HG02852 (cell line): ENCODE measurements at regions not wholly inside any gene's neighbourhood (a gene's known extent, or its start where the extent isn't known, plus 50 kb on each side); places are given as distances from the start of the nearest gene placed in this dataset.
A peak's percentile ranks its signal among the peaks of the same experiment; 100 is the strongest.
"Not testable (repeated sequence)": the region's sequence is repeated elsewhere in the genome, so short reads cannot be mapped to it uniquely, and the experiment has no call there.

Experiments
- ATAC-seq: cut with Tn5 transposase; IDR thresholded peaks from one replicate; pipeline ENCODE4 v1.9.1; 2021; ENCODE audit warnings: mild to moderate bottlenecking, moderate library complexity; ENCODE audit not compliant: unreplicated experiment

DNA sequence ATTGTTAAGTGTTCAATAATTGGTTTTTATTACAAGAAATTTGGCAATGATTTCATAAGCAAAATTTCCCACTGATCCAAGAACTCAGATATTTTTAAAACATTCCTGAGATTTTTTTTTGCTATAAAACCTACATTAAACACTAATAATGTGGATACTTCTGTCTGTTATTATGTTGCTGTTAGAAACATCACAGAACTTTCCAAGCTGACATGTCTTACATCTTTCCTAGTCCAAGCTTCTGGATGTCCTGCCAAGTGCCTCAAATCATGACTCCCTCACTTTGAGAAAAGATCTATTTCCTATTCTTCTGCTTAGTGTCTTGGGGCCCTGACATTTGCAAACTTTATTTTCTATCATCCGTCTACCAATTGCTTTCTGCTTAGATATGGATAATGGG is 110.8 kb downstream of the RFPL4B start:
- no peak for ATAC-seq

DNA sequence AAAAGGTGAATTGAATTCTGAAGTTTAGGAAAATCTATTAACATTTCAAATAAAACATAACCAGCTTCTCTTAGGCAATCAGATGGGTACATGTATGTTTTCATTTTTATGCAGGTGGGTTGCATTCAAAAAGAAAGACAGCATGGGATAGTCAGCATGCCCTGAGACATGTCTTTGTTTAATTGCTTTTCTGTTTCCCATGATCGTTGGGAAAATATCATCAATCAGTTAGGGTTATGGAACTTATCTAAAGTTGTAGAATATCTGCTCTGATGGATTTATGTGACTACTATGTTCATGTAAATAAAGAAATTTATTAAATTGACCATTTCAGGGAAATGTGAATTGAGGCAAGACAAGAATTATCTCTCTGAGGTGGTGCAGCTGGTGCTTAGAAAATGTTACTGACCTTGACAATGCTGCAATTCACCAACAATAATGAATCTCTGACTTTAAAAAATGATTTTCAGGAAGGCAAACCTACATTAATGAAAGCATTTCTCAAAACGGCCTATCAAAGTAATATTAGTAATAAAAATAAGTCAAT is 112.7 kb downstream of the RFPL4B start:
- no peak for ATAC-seq

DNA sequence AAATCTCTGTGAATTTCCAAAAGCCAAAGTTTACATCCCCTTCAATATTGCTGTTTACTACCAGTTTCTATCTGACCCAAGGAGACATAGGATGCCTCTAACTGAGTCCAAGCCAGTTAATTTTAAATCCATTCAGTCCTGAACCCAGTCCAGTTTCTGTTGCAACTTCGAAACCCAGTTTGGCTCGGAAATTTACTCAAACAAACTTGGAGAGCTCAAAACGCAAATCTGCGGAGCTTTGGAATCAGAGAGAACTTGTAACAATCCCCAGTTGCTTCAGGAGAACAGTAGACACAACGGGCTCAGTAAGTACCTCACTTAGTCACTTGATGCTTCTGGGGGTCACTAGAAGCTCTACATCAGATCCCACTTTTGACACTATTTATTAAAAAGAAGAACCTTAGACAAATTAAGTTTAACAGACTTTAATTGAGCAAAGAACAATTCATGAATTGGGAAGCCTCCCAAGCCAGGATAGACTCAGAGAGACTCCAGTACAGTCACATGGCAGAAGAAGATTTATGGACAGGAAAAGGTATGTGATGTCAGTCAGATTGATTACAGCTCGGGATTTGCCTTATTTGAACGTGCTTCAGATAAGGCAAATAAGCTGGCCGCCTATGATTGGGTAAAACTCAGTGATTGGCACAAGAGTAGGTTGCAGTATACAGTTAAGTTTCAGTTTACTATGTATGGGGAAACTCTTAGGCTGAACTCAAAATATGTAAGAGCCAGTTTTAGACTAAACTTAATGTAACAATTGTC is 118.0 kb downstream of the RFPL4B start:
- ATAC-seq, result no peak

DNA sequence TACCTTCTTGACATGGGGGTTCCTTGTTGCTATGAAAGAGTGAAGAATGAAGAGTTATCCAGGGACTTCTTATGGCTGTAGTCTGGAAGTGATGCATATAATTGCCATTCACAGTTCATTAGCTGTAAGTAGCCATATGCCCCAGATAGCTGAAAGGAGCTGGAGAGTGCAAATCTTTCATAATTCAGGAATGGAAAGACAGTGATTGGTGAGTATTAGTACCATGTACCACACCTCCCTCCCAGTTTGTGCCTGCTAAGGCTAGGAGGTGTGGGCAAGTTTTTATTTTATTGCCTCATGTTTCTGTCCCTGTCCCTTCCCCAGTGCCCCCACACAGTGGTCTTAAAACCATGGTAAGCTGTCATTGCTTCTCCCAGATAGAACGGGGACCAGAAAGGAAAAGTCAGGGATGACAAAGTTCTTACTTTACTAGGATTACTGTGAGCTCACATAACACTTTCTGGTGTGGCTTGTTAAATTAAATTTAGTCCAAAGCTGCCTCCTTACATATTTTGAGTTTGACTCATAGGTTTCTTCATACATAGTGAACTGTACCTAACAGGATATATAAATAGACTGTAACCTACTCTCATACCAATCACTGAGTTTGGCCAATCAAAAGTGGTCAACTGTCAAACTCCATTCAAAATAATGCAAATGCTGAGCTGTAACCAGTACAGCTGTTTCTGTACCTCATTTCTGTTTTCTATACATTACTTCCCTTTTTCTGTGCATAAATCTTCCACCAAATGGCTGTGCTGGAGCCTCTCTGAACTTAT is 119.4 kb downstream of the RFPL4B start:
- peak; percentile 88 for ATAC-seq

DNA sequence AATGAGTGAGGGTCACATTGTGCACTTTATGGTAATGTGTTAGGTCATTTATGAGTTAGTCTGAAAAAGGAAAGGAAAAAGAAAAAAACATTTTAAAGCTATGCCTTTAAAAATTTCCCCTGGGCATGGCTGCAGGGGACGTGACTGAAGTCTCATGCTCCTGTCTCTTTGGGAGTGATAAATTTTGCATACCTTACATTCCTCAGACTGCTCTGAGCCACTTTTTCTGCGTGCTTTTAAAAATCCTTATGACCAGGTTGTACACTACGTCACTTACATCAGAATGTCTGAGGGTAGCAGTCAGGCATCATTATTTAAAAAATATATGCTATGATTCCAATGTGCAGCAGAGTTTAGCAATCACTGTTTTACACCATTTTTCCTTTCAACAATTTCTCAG is 121.2 kb downstream of the RFPL4B start:
- no peak for ATAC-seq

DNA sequence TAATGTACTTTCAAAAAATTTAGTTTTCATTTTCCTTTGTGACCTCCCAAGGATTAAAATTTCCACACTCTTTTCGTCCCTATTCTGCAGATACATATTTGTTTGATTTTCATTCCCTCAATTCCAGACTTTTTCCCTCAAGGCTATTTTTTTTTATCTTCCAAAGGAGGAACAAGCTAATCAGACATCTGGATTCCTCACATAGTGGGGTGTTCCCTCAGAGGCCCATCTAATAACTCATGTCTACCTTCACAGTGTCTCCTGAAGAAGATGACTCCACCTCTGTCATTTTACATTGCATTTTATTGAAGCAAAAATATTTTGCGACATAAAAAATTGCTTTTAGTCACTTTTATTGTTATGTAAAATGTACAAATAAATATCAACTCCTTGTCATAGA is 122.2 kb downstream of the RFPL4B start:
- ATAC-seq, result no peak

DNA sequence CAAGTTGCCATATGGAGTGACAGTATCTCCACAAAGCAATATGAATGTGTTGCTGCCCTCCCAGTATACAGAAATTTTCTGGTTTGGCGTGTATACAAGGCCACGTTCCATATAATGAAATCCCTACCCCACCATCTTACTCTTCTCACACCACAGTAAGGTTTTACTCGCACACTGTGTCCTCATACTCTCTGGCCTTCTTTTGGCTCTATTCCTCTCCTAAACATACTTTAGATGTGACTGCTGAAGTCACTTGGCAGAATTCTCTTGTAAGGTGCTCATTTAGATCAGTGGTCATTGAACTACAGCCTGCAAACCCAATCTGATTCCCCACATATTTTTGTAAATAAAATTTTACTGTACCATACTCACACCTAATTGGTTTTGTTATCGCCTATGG is 123.2 kb downstream of the RFPL4B start:
- ATAC-seq, result no peak

DNA sequence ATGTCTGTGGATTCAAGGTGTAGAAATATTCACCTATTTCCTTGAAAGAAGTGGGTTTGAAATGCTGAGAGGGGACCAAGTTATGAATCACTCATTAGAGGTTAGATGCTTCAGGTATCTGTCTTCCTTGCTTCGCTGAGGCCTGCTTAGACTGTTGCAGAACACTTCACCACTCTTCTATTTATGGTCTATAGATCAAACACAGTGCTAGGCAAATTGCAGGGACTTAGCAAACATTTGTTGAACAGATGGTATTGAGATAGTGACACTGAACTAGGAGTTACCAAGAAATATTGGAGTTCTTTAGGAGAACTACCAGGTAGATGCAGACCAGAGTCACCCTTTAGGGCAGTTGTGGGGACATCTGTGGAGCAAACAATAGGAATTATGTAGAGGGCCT is 123.8 kb downstream of the RFPL4B start:
- ATAC-seq, result no peak

DNA sequence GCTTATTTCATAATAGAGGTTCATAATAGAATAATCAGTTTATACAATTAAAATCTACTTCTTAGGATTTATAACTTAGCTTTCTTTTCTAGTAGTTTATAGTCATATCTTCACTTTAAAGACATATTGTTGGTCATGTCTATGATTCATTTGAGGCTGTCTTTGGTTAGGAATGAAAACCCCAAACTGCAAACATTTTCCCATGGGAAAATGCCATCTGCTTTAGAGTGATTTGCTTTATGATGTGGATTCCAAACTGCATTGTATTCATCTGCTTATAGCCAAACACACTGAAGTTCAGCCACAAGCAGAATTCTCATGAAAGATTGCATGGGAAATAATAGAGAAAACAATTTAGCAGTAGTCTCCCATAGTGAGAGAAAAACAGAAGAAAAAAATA is 128.0 kb downstream of the RFPL4B start:
- no peak for ATAC-seq

DNA sequence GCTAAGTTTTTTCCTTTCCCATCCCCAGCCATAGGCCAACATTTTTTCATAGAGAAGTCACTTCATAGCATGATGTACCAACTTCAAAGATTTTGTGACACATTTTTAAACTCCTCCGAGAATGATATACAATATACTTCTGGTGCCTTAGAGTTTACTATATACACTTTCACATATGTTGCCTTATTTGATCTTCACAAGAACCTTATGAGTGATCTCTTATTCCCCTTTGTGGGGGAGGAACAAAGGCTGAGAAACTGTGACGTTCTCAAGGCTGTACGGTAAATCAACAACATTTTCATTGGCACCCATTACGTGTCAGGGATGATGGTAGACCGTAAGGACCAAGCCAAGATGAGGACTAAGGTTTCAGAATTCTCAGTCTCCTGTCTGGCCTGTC is 130.0 kb downstream of the RFPL4B start:
- no peak for ATAC-seq

DNA sequence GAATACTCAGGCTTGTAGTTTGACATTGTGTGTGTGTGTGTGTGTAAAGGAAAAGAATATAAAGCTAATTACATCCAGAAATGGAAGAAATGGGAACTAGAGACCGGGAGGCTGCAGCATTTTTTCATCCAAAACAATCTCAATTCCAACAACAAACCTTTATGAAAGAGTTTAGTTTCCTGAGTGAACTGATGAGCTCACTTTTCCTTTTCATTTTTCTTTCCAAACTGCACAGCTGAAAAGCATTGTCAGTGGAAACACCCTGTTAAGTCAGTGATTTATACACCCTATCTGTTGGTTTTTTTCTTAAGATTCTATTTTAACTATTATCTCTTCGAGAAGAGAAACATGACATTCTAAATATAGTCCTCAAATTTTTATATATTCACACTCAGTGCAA is 130.9 kb downstream of the RFPL4B start:
- ATAC-seq, result no peak

DNA sequence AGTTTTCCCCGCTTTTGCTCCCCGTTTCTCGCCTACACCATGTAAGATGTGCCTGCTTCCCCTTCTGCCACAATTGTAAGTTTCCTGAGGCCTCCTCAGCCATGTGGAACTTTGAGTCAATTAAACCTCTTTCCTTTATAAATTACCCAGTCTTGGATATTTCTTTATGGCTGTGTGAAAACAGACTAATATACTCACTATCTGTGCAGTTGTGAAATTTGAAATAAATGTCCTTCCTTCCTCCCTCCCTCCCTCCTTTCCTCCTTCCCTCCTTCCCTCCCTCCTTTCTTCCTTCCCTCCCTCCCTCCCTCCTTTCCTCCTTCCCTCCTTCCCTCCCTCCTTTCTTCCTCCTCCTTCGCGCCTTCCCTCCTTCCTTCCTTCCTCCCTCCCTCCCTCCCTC is 132.8 kb downstream of the RFPL4B start:
- not testable (repeated sequence) for ATAC-seq

DNA sequence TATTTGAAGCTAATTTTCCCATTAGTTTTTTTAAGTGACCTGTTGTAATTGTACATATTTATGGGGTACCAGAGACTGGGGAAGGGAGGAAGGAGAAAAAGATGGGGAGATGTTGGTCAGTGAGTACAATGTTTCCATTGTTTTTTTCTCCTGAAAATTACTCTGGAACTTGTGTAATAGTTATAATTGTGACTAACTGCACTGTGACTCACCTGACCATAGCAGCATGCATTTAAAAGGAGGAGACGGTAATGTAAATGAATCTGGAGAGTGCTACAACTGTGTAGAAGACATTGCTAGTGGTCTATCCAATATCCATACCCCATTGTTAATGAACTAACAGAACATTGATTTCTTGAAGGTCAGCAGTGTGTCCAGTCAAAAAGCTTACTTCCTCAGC is 133.4 kb downstream of the RFPL4B start:
- ATAC-seq, result no peak

DNA sequence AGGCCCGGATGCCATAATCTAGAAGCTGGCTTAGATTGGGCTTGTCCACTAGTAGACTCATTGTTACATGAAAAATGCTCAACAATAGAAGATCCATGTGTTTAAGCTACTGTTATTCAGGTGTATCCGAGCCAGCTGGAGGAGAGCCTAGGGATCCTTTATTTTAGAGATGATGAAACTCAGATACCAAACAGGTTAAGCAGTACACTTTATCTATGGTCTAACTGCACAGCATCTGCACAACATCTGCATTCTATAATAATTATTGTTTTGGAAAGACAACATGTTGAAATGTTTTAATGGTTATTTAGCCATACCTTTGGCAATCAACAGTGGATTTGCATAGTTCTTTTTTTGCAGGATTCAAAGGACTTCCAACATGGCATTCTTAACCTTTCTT is 134.1 kb downstream of the RFPL4B start:
- ATAC-seq, result no peak

DNA sequence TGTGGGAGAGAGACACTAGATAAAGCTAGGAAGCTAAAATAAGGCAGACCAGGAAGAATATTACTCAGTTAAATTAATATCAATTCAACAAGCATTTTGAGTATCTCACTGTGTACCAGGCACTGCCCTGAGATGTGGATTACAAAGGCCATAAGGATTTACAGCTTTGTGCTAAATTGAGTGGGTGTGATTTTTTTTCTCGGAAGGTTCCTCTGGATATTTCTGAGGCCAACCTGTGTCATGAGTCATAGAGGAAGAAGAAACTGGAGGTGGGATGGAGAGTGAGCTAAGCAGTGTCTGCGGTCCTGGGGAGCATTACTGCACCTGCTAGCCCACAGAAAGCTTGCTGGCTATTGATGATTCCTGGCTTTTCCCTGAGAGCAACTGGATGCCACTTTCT is 135.2 kb downstream of the RFPL4B start:
- ATAC-seq, result no peak

DNA sequence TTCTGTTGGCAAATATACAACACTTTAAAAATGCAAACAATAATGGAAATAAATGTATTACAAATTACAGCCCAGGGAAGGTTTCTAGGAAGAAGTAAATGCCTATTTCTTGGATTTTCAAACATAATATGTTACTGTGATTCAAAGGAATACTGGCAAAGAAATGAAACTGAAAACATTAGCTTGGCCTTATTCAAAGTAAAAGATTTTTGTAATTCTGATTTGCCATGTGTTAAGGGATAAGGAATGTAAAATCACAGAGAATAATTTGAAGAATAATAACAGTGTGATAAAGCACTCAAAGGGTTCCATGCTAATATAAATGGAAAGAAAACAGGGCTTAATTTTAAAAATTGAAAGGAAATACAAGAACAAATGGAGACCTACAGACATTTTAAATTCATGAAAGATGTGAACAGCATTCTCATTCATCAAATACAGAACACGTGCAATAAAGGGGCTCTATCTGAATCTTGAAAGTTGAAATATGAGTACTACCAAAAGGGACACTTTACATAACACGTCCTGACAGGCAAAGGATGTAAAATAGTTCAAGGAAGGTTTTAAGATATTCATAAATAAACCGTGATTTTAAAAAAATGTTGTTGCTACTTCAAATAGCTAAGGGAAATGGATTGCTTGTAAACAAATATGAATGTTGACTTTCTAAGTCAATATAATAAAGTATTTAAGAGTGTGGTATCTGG is 138.1 kb downstream of the RFPL4B start:
- no peak for ATAC-seq

DNA sequence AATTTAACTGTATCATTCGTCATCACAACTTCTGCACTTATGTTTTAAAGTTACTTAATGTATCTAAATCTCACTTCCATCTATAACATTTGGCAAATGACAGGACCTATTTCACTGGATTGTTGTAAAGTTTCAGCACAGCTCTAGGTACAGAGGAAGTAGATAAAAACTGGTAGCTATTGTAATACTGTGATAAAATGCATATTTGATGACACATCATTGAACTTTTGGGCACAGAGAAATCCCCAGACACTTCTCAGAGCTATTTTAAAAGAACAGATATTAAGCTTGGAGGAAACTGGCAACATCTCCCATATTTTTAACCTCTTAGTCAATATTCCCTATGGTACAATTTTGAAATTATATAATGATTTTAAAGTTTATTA is 138.7 kb downstream of the RFPL4B start:
- no peak for ATAC-seq

DNA sequence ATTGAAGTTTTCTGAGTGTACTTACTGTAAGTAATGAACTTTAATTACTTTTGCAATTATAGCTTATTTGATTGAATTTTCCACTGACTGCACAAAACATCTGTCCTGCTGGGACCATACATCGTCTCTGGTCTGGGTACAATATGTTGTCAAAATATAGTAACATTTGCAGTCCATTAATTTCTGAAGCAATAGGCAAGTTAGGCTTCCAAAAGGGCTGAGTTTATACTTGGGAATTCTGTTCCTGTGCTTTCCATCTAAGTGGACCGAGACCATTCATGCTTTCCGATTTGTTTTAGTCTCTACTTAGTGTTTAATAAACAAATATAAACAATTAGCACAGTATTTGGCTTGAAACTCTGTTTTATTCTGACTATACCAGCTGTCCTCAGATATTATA is 139.3 kb downstream of the RFPL4B start:
- ATAC-seq, result no peak

DNA sequence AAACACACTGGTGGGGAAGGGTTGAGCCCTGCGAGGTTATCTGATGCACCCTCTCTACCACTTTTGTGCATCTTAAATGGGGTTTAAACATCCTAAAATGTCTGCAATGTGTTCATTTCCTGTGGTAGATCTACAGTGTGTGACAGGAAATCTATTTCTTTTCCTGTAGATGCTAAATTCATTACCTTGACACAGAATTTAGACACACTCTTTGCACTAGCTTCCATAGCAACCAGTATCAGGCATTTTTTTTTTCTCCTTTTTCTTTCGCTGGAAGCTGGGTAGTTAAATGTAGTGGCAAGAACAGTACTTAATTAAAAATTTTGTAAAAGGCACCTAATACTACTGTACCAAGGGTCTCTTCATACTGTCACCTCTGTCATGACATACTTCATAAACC is 141.1 kb downstream of the RFPL4B start:
- ATAC-seq, result no peak

DNA sequence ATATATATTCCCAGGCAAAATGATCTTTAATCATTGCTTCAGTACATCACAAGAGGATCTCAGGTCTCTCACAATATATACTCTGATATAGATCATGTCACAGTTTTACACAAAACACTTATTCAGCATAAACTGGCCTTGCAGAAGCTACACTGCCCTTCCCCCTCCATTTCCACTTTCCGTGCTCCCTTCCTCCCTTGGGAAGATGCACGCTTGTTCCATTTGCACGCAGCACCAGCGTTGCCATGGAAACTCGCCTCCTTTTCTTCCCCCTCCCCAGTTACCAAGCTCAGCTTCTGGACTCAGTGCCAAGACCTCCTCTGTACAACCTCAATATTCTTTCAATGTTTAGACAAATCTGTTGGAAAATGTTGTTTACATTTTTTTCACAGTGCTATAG is 154.6 kb downstream of the RFPL4B start:
- no peak for ATAC-seq

DNA sequence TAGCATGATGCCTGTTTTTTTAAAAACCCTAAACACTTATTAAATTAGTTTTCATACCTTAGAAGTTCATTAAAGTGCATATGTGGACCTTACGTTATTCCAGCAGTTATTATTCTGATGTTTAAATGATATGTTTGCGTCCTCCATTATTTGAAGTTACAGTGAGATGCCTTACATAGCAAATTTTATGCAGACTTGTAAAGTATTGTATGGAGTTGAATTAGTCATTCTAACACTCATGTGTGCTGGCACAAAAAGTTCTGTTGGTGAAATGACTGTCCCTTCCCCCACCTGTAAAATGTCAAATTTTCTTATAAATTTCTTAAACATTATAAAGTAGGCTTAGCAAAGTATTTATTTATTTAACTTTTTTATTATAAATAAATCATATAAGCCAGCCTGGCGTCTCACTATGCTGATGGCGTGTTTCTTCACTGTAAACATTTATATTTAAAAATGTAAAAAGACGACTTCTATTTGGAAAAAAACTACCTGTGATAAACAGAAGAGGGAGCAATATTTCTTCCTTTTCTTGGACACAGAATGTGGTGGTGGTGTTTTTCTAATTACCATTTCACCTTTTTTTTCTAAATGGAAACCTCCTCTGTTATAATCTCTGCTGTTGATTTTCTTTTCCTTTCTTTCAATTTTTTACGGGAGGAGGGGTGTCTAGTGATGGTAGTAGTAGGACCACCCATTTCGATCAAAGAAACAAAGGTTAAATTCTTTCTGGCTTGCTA is 155.4 kb downstream of the RFPL4B start:
- no peak for ATAC-seq
